CD14-positive monocyte (primary cell): ENCODE measurements at regions not wholly inside any gene's neighbourhood (a gene's known extent, or its start where the extent isn't known, plus 50 kb on each side); places are given as distances from the start of the nearest gene placed in this dataset.

Experiments
- DNase-seq, 3 donors: peaks; one replicate each; pipeline ENCODE4 v3.0.0-alpha.2; 2011 to 2022
- H2AFZ ChIP-seq: 2 replicates; pipeline ENCODE4 v1.6.0; 2012; ENCODE audit warnings: mild to moderate bottlenecking, low read depth, low read length, inconsistent platforms; ENCODE audit not compliant: insufficient read depth, poor library complexity, severe bottlenecking
- H3K27ac ChIP-seq, 2 donors: 1 replicate in 1 of 2; 2 replicates in 1 of 2; pipeline ENCODE4 v1.5.1; 2012 to 2013; ENCODE audit warnings: low read length in 2 of 2, control low read depth in 1 of 2, inconsistent platforms in 1 of 2, low read depth in 1 of 2, mild to moderate bottlenecking in 1 of 2
- H3K27me3 ChIP-seq, 2 donors: one replicate each; pipeline versions ENCODE4 v1.6.0 to v1.6.1; 2011 to 2013; ENCODE audit warnings: low read length in 2 of 2; ENCODE audit not compliant: control insufficient read depth in 2 of 2, insufficient read depth in 2 of 2
- H3K36me3 ChIP-seq, 2 donors: replicated peaks in 1 of 2; 1 replicate in 1 of 2; 2 replicates in 1 of 2; pipeline versions ENCODE4 v1.5.1 to v1.6.1; 2012 to 2013; ENCODE audit warnings: low read length in 2 of 2, control low read depth in 1 of 2, inconsistent platforms in 1 of 2, mild to moderate bottlenecking in 1 of 2; ENCODE audit not compliant: insufficient read depth in 2 of 2, control insufficient read depth in 1 of 2
- H3K4me1 ChIP-seq, 2 donors: 1 replicate in 1 of 2; 2 replicates in 1 of 2; pipeline versions ENCODE4 v1.5.1 to v1.6.1; 2012 to 2013; ENCODE audit warnings: low read length in 2 of 2, control low read depth in 1 of 2, inconsistent platforms in 1 of 2, mild to moderate bottlenecking in 1 of 2, moderate library complexity in 1 of 2; ENCODE audit not compliant: insufficient read depth in 2 of 2, control insufficient read depth in 1 of 2
- H3K4me2 ChIP-seq: replicated peaks from 2 replicates; pipeline ENCODE3; 2012; ENCODE audit warnings: low read length, moderate library complexity, mild to moderate bottlenecking; ENCODE audit not compliant: poor library complexity, severe bottlenecking; ENCODE audit errors: extremely low read depth
- H3K4me3 ChIP-seq, 3 experiments: fragments of 200-600 bp in 1 of 3; sonication (generic) in 1 of 3; replicated peaks in 1 of 3; 1 replicate in 2 of 3; 2 replicates in 1 of 3; pipeline ENCODE4 v1.5.1; 2011 to 2013; ENCODE audit warnings: low read length in 3 of 3, mild to moderate bottlenecking in 3 of 3, control low read depth in 2 of 3, low read depth in 2 of 3, inconsistent platforms in 1 of 3, moderate library complexity in 1 of 3
- H3K79me2 ChIP-seq: 2 replicates; pipeline ENCODE4 v1.6.0; 2012; ENCODE audit warnings: mild to moderate bottlenecking, control low read depth, inconsistent platforms, low read length, moderate library complexity; ENCODE audit not compliant: insufficient read depth
- H3K9ac ChIP-seq: 2 replicates; pipeline ENCODE4 v1.6.0; 2017; ENCODE audit warnings: low read length, mild to moderate bottlenecking; ENCODE audit not compliant: insufficient read depth, poor library complexity, severe bottlenecking
- H3K9me3 ChIP-seq, 2 donors: replicated peaks in 1 of 2; 1 replicate in 1 of 2; 2 replicates in 1 of 2; pipeline versions ENCODE4 v1.5.1 to v1.6.1; 2012 to 2013; ENCODE audit warnings: low read length in 2 of 2, control low read depth in 1 of 2; ENCODE audit not compliant: control insufficient read depth in 1 of 2, insufficient read depth in 1 of 2
- H4K20me1 ChIP-seq: 2 replicates; pipeline ENCODE4 v1.6.0; 2012; ENCODE audit warnings: mild to moderate bottlenecking, low read length, control low read depth, moderate library complexity; ENCODE audit not compliant: insufficient read depth
- H3K27ac Mint-ChIP-seq, 7 donors: one replicate each; pipeline ENCODE4 v1.8.0; 2020; ENCODE audit warnings: mild to moderate bottlenecking in 7 of 7, mixed read lengths in 7 of 7, moderate library complexity in 6 of 7, inconsistent platforms in 2 of 7
- H3K27me3 Mint-ChIP-seq, 3 donors: one replicate each; pipeline ENCODE4 v1.8.0; 2021 to 2022; ENCODE audit warnings: low read depth in 3 of 3, mild to moderate bottlenecking in 3 of 3, mixed read lengths in 3 of 3, moderate library complexity in 3 of 3, inconsistent platforms in 1 of 3
- H3K36me3 Mint-ChIP-seq, 2 donors: one replicate each; pipeline ENCODE4 v1.8.0; 2020; ENCODE audit warnings: mixed read lengths in 2 of 2, inconsistent platforms in 1 of 2, mild to moderate bottlenecking in 1 of 2
- H3K4me1 Mint-ChIP-seq: one replicate; pipeline ENCODE4 v1.8.0; 2020; ENCODE audit warnings: mild to moderate bottlenecking, mixed read lengths
- H3K4me3 Mint-ChIP-seq, 2 donors: one replicate each; pipeline ENCODE4 v1.8.0; 2020; ENCODE audit warnings: mild to moderate bottlenecking in 2 of 2, mixed read lengths in 2 of 2, moderate library complexity in 1 of 2
- H3K9me3 Mint-ChIP-seq, 7 donors: one replicate each; pipeline ENCODE4 v1.8.0; 2020 to 2022; ENCODE audit warnings: mixed read lengths in 7 of 7, mild to moderate bottlenecking in 6 of 7, moderate library complexity in 6 of 7, inconsistent platforms in 2 of 7
- WGBS: methylation state at CpG from one replicate; pipeline ENCODE4 v1.1.5; 2013; ENCODE audit warnings: missing lambda C conversion rate; ENCODE audit not compliant: insufficient coverage; 5-methylcytosine and 5-hydroxymethylcytosine counted together
- intact Hi-C, 2 donors: fragments of 100-400 bp; cut with micrococcal nuclease; formaldehyde crosslinking; loops; one replicate each; pipeline versions ENCODE4 v1.15.0 to v1.15.1; 2023
- TF ChIP-seq, protein P1 (sequence below): fragments of 200-600 bp; IDR thresholded peaks from one replicate; pipeline ENCODE4 v1.8.0; 2022; ENCODE audit warnings: antibody characterized with exemption, mild to moderate bottlenecking

DNA sequence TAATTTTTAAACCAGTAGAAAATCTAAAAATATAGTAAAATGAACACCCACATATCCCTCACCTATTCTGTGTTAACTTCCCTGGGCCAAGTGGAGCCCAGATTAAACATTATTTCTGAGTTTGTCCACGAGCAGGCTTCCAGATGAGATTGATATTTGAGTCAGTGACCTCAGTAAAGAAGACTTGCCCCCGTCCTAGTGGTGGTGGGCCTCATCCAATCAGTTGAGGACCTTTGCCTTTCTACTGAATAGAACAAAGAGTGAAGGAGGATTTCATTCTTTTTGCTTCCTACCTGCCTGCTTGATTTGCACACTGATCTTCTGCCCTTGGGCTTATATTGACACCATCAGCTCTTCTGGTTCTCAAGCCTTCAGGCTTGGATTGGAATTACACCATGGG lies 174.7 kb upstream of the PLEKHG7 start:
- Histone ChIP-seq H3K36me3 (no peaks in the 10 kb centered on the region), H3K4me1 (no peaks in the 10 kb centered on the region), H2AFZ (no peak overlapping the region), H3K9me3 (no peaks in the 10 kb centered on the region), H3K4me3 (no peak overlapping the region), H3K27me3 (no peaks in the 10 kb centered on the region), H3K79me2 (no peaks in the 10 kb centered on the region), H3K27ac (no peak overlapping the region), H3K4me2 (no peak overlapping the region), H4K20me1 (no peaks in the 10 kb centered on the region), H3K9ac (no peak overlapping the region)
- intact Hi-C loops, result no loop called here
- 100% methylated on average over 2 of the region's 2 CpGs for WGBS
- H3K27ac Mint-ChIP-seq, result no peak overlapping the region
- DNase-seq, result no peak
- peaks cover 0 to 3% (median 0%) of the 10 kb centered on the region in 7 donors for H3K9me3 Mint-ChIP-seq
- H3K4me3 Mint-ChIP-seq, result no peak overlapping the region
- H3K27me3 Mint-ChIP-seq, result peaks cover 0 to 2% (median 1%) of the 10 kb centered on the region in 3 donors
- H3K4me1 Mint-ChIP-seq, result no peaks in the 10 kb centered on the region
- no peaks in the 10 kb centered on the region for H3K36me3 Mint-ChIP-seq
- TF ChIP-seq, protein P1, sequence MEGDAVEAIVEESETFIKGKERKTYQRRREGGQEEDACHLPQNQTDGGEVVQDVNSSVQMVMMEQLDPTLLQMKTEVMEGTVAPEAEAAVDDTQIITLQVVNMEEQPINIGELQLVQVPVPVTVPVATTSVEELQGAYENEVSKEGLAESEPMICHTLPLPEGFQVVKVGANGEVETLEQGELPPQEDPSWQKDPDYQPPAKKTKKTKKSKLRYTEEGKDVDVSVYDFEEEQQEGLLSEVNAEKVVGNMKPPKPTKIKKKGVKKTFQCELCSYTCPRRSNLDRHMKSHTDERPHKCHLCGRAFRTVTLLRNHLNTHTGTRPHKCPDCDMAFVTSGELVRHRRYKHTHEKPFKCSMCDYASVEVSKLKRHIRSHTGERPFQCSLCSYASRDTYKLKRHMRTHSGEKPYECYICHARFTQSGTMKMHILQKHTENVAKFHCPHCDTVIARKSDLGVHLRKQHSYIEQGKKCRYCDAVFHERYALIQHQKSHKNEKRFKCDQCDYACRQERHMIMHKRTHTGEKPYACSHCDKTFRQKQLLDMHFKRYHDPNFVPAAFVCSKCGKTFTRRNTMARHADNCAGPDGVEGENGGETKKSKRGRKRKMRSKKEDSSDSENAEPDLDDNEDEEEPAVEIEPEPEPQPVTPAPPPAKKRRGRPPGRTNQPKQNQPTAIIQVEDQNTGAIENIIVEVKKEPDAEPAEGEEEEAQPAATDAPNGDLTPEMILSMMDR, result no peak

DNA sequence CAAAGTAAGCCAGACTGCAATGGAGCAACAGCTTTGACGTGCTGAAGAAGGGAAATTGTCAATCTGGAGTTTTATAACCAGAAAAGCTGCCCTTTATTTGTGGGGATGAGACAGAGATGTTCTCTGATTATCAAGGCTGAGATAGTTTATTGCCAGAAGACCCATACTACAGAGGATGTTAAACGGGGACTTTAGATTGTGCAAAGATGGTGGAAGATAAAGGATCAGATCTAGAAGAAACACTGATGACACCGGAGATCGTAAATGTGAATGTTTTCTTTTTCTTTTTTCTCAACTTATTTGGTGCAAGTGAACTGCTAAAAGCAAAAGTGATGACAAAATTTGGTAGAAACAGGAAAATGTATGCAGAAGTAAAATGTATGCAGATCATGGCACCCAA lies 178.3 kb upstream of the PLEKHG7 start:
- DNase-seq, result no peak
- TF ChIP-seq, protein P1, result no peak

More for the DNA sequence above, 178.3 kb upstream of the PLEKHG7 start:
- Mint-ChIP-seq H3K36me3 (no peaks in the 10 kb centered on the region), H3K9me3 (peaks cover 0 to 4% (median 0%) of the 10 kb centered on the region in 7 donors), H3K27me3 (peaks cover 0 to 3% (median 0%) of the 10 kb centered on the region in 3 donors), H3K27ac (no peak overlapping the region), H3K4me3 (no peak overlapping the region), H3K4me1 (no peaks in the 10 kb centered on the region)
- intact Hi-C loops, result no loop called here
- no peaks in the 10 kb centered on the region for H3K79me2 ChIP-seq
- H2AFZ ChIP-seq, result no peak overlapping the region
- H3K4me2 ChIP-seq, result no peak overlapping the region
- no peak overlapping the region for H3K4me3 ChIP-seq
- H3K9ac ChIP-seq, result no peak overlapping the region
- H3K27ac ChIP-seq, result no peak overlapping the region
- no peaks in the 10 kb centered on the region for H3K4me1 ChIP-seq
- WGBS, result 96% methylated on average over 3 of the region's 4 CpGs
- no peaks in the 10 kb centered on the region for H3K36me3 ChIP-seq
- H4K20me1 ChIP-seq, result no peaks in the 10 kb centered on the region
- no peaks in the 10 kb centered on the region for H3K9me3 ChIP-seq
- no peaks in the 10 kb centered on the region for H3K27me3 ChIP-seq
